Liver (tissue), 8 donors: ENCODE measurements at regions not wholly inside any gene's neighbourhood (a gene's known extent, or its start where the extent isn't known, plus 50 kb on each side); places are given as distances from the start of the nearest gene placed in this dataset.

Experiments used
- DNase-seq: peaks from one replicate; pipeline ENCODE4 v3.0.0-alpha.2; 2017; ENCODE audit warnings: low spot score
- H3K27ac ChIP-seq, 2 donors: one replicate each; pipeline ENCODE4 v1.7.0; 2013; ENCODE audit warnings: inconsistent platforms in 2 of 2, low read length in 2 of 2, control low read depth in 1 of 2, low read depth in 1 of 2, mild to moderate bottlenecking in 1 of 2
- H3K27me3 ChIP-seq, 4 donors: one replicate each; pipeline versions ENCODE4 v1.6.1 to v1.7.0; 2013; ENCODE audit warnings: low read length in 3 of 4, inconsistent platforms in 1 of 4, mild to moderate bottlenecking in 1 of 4, moderate library complexity in 1 of 4; ENCODE audit not compliant: control insufficient read depth in 4 of 4, insufficient read depth in 4 of 4
- H3K36me3 ChIP-seq, 4 donors: one replicate each; pipeline versions ENCODE4 v1.6.1 to v1.7.0; 2013; ENCODE audit warnings: low read length in 3 of 4, mild to moderate bottlenecking in 3 of 4, low read depth in 1 of 4, moderate library complexity in 1 of 4; ENCODE audit not compliant: control insufficient read depth in 4 of 4, insufficient read depth in 3 of 4
- H3K4me1 ChIP-seq, 4 donors: one replicate each; pipeline versions ENCODE4 v1.6.1 to v1.7.0; 2013; ENCODE audit warnings: low read length in 3 of 4, mild to moderate bottlenecking in 3 of 4, moderate library complexity in 1 of 4; ENCODE audit not compliant: control insufficient read depth in 4 of 4, insufficient read depth in 4 of 4
- H3K4me3 ChIP-seq, 3 donors: one replicate each; pipeline versions ENCODE4 v1.6.1 to v1.7.0; 2013; ENCODE audit warnings: low read length in 3 of 3, control low read depth in 1 of 3, low read depth in 1 of 3, mild to moderate bottlenecking in 1 of 3
- H3K9ac ChIP-seq, 2 donors: one replicate each; pipeline ENCODE4 v1.7.0; 2013; ENCODE audit warnings: low read length in 2 of 2, mild to moderate bottlenecking in 2 of 2, moderate library complexity in 2 of 2, control low read depth in 1 of 2, low read depth in 1 of 2
- H3K9me3 ChIP-seq, 4 donors: one replicate each; pipeline versions ENCODE4 v1.6.1 to v1.7.0; 2013; ENCODE audit warnings: low read length in 3 of 4; ENCODE audit not compliant: control insufficient read depth in 4 of 4
- CTCF ChIP-seq: fragments of 150-350 bp; IDR thresholded peaks from 2 replicates; pipeline ENCODE4 v1.5.1; 2017; ENCODE audit warnings: improper control_type of control experiment, low read depth, low read length; ENCODE audit not compliant: missing input control
- EGR1 ChIP-seq, 2 donors: IDR thresholded peaks; 2 replicates each; pipeline ENCODE4 v1.6.1; 2016 to 2018; ENCODE audit warnings: antibody characterized with exemption in 2 of 2, low read depth in 2 of 2
- FOXA1 ChIP-seq: IDR thresholded peaks from 2 replicates; pipeline ENCODE4 v1.6.1; 2016; ENCODE audit warnings: antibody characterized with exemption
- GABPA ChIP-seq, 2 donors: IDR thresholded peaks in 1 of 2; conservative IDR thresholded peaks in 1 of 2; 2 replicates each; pipeline ENCODE4 v1.6.1; 2016; ENCODE audit warnings: antibody characterized with exemption in 2 of 2, mild to moderate bottlenecking in 1 of 2, moderate library complexity in 1 of 2
- HNF4A ChIP-seq, 2 donors: conservative IDR thresholded peaks; 2 replicates each; pipeline ENCODE4 v1.6.1; 2016; ENCODE audit warnings: antibody characterized with exemption in 2 of 2, mild to moderate bottlenecking in 2 of 2
- HNF4G ChIP-seq: IDR thresholded peaks from 2 replicates; pipeline ENCODE4 v1.6.1; 2016; ENCODE audit warnings: antibody characterized with exemption
- JUND ChIP-seq, 2 donors: IDR thresholded peaks; 2 replicates each; pipeline ENCODE4 v1.6.1; 2016; ENCODE audit warnings: antibody characterized with exemption in 2 of 2
- NR2F2 ChIP-seq: IDR thresholded peaks from 2 replicates; pipeline ENCODE4 v1.6.1; 2016; ENCODE audit warnings: antibody characterized with exemption
- RAD21 ChIP-seq, 2 donors: IDR thresholded peaks; 2 replicates each; pipeline ENCODE4 v1.6.1; 2016; ENCODE audit warnings: antibody characterized with exemption in 2 of 2, mild to moderate bottlenecking in 2 of 2
- REST ChIP-seq: IDR thresholded peaks from 2 replicates; pipeline ENCODE4 v1.6.1; 2016; ENCODE audit warnings: antibody characterized with exemption, mild to moderate bottlenecking
- RXRA ChIP-seq, 2 donors: IDR thresholded peaks; 2 replicates each; pipeline ENCODE4 v1.6.1; 2017 to 2018; ENCODE audit warnings: antibody characterized with exemption in 2 of 2, mild to moderate bottlenecking in 1 of 2
- SP1 ChIP-seq: IDR thresholded peaks from 2 replicates; pipeline ENCODE4 v1.6.1; 2018; ENCODE audit warnings: antibody characterized with exemption, mild to moderate bottlenecking
- ZBTB33 ChIP-seq: IDR thresholded peaks from 2 replicates; pipeline ENCODE4 v1.6.1; 2016; ENCODE audit warnings: antibody characterized with exemption
- WGBS: extraction: QIAGEN DNeasy Blood & Tissue Kit; methylation state at CpG from one replicate; pipeline ENCODE4 v1.1.7; 2013; 5-methylcytosine and 5-hydroxymethylcytosine counted together
- TF ChIP-seq, protein P1 (sequence below): IDR thresholded peaks from 2 replicates; pipeline ENCODE4 v1.6.1; 2016; ENCODE audit warnings: antibody characterized with exemption
- donor health status: healthy.
- donor health status: healthy.
- donor health status: healthy.
- donor health status: healthy.
- donor health status: healthy.

GRCh38 chr6:74690365-74690764, 515.5 kb downstream of the COL12A1 start:
- no peaks in the 10 kb centered on the region for H3K4me1 ChIP-seq

More at GRCh38 chr6:74690365-74690764, 515.5 kb downstream of the COL12A1 start:
- Histone ChIP-seq H3K9ac (no peak overlapping the region), H3K27ac (no peak overlapping the region), H3K4me3 (no peak overlapping the region), H3K27me3 (no peaks in the 10 kb centered on the region), H3K36me3 (no peaks in the 10 kb centered on the region), H3K9me3 (no peaks in the 10 kb centered on the region)
- TF ChIP-seq FOXA1 (no peak), EGR1 (IDR thresholded peaks at IDR 0.05; ENCODE audit: low read depth in 2 of 2) (no peak), JUND (IDR thresholded peaks at IDR 0.05) (no peak), RAD21 (IDR thresholded peaks at IDR 0.05) (no peak), ZBTB33 (no peak), CTCF (no peak), HNF4A (conservative IDR thresholded peaks at IDR 0.05) (no peak), GABPA (IDR thresholded peaks at IDR 0.05 in 1 of 2, conservative IDR thresholded peaks at IDR 0.05 in 1 of 2) (no peak), REST (no peak), SP1 (no peak), NR2F2 (no peak), RXRA (IDR thresholded peaks at IDR 0.05) (no peak), HNF4G (no peak)
- TF ChIP-seq, protein P1, sequence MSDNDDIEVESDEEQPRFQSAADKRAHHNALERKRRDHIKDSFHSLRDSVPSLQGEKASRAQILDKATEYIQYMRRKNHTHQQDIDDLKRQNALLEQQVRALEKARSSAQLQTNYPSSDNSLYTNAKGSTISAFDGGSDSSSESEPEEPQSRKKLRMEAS: no peak
- WGBS: 68% methylated on average over 2 of the region's 2 CpGs
- DNase-seq: no peak
